ENCODE measurements at regions not wholly inside any gene's neighbourhood (a gene's known extent, or its start where the extent isn't known, plus 50 kb on each side); places are given as distances from the start of the nearest gene placed in this dataset.

DNA sequence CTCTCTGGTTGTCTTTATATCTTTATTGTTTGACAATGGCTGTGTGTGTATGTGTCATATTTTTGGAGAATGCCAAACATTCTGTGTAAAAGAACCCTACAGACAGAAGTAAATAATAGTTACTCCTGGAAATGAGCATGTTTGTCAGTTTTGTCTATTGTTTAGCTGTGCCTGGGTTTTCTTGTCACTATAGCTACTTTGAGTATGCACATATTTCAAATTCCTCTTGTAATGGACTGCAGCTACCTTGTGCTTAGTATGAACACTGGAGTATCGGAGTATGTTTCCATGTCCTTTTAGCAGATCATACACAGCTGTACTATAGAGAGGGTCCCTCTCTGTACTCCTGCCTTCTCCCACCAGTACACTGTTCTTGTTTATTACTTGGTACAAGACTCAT, 58.0 kb upstream of the DOCK10 start:
- TF ChIP-seq, protein P1, sequence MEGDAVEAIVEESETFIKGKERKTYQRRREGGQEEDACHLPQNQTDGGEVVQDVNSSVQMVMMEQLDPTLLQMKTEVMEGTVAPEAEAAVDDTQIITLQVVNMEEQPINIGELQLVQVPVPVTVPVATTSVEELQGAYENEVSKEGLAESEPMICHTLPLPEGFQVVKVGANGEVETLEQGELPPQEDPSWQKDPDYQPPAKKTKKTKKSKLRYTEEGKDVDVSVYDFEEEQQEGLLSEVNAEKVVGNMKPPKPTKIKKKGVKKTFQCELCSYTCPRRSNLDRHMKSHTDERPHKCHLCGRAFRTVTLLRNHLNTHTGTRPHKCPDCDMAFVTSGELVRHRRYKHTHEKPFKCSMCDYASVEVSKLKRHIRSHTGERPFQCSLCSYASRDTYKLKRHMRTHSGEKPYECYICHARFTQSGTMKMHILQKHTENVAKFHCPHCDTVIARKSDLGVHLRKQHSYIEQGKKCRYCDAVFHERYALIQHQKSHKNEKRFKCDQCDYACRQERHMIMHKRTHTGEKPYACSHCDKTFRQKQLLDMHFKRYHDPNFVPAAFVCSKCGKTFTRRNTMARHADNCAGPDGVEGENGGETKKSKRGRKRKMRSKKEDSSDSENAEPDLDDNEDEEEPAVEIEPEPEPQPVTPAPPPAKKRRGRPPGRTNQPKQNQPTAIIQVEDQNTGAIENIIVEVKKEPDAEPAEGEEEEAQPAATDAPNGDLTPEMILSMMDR (conservative IDR thresholded peaks at IDR 0.05; ENCODE audit: low read length), result no peak
- TF ChIP-seq EZH2phosphoT487 (IDR thresholded peaks at IDR 0.05; ENCODE audit: borderline replicate concordance, low read depth, low read length), result no peak

Measured in OCI-LY7 (cell line).